ENCODE measurements at regions not wholly inside any gene's neighbourhood (a gene's known extent, or its start where the extent isn't known, plus 50 kb on each side); places are given as distances from the start of the nearest gene placed in this dataset.
"Not testable (repeated sequence)": the region's sequence is repeated elsewhere in the genome, so short reads cannot be mapped to it uniquely, and the experiment has no call there.

DNA sequence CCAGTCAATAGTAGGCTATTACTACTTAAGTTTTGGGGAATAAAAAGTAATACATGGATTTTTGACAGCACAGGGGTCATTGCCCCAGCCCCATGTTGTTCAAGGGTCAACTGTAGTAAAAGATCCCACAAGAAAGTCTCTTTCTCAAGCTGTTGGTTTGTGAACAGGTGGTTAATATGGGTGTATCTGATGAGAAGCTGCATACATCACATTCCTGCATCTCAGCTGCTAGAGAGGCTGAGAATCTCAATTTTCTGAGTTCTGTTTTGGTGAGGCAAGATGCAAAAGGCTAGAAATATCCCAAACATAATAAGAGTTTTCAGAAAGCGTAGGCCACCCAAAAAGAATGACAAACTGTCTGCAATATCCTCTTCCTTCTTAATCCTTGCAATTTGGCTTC lies 76.8 kb upstream of the DAPK1 start:
- H3K4me1 ChIP-seq (ENCODE audit: insufficient read depth, low read length): no peaks in the 10 kb centered on the region
- no peaks in the 10 kb centered on the region for H3F3A ChIP-seq (ENCODE audit: low read length, unreplicated experiment)
- H3K9ac ChIP-seq (ENCODE audit: low read length): no peak overlapping the region
- no TSS peak for BruUV-seq (replicated peaks)
- no peak overlapping the region for H3K4me3 ChIP-seq (ENCODE audit: low read length)
- no peaks in the 10 kb centered on the region for H4K20me1 ChIP-seq (ENCODE audit: low read length)
- no peaks in the 10 kb centered on the region for H3K9me2 ChIP-seq (replicated peaks; ENCODE audit: low read length)
- H3K27me3 ChIP-seq (ENCODE audit: low read length): no peaks in the 10 kb centered on the region
- TF ChIP-seq EZH2 (IDR thresholded peaks at IDR 0.05; ENCODE audit: low read length, unreplicated experiment): no peak
- TF ChIP-seq, protein P1, sequence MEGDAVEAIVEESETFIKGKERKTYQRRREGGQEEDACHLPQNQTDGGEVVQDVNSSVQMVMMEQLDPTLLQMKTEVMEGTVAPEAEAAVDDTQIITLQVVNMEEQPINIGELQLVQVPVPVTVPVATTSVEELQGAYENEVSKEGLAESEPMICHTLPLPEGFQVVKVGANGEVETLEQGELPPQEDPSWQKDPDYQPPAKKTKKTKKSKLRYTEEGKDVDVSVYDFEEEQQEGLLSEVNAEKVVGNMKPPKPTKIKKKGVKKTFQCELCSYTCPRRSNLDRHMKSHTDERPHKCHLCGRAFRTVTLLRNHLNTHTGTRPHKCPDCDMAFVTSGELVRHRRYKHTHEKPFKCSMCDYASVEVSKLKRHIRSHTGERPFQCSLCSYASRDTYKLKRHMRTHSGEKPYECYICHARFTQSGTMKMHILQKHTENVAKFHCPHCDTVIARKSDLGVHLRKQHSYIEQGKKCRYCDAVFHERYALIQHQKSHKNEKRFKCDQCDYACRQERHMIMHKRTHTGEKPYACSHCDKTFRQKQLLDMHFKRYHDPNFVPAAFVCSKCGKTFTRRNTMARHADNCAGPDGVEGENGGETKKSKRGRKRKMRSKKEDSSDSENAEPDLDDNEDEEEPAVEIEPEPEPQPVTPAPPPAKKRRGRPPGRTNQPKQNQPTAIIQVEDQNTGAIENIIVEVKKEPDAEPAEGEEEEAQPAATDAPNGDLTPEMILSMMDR (conservative IDR thresholded peaks at IDR 0.05; ENCODE audit: low read depth, low read length): no peak
- TF ChIP-seq EZH2phosphoT487 (IDR thresholded peaks at IDR 0.05; ENCODE audit: borderline replicate concordance, low read length): no peak
- no peaks in the 10 kb centered on the region for H3K9me3 ChIP-seq (ENCODE audit: low read length)
- CTCF ChIA-PET: no interaction called here
- H2AFZ ChIP-seq (ENCODE audit: low read length): no peak overlapping the region
- H3K36me3 ChIP-seq (ENCODE audit: low read depth, low read length): no peaks in the 10 kb centered on the region
- no peak overlapping the region for H3K27ac ChIP-seq (ENCODE audit: low read length)
- DNase-seq (no peak), ATAC-seq (no peak)
- intact Hi-C loops (cut with micrococcal nuclease): no loop called here
- no peaks in the 10 kb centered on the region for H3K79me2 ChIP-seq (ENCODE audit: low read length)
- H3K4me2 ChIP-seq (ENCODE audit: low read length): no peak overlapping the region
- POLR2A ChIA-PET (ENCODE audit: unreplicated experiment): no interaction called here

DNA sequence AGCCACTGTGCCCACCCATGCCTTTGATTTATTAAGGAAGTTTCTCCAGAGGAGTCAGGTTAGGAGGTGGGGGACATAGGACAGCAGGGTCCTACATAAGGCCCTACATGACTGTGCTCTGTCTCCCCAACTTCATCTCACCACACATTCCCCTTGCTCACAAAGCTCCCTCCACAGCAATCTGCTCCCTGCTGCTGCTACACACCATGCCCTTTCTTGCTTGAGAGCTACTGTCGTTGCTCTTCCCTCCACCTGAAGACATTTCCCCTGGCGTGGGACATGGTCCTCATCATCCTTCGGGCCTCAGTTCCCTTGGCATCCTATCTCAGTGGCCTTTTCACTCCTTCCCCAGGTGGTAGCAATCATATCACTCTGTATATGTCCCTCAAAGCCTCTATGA lies 75.9 kb upstream of the DAPK1 start:
- intact Hi-C loops (cut with micrococcal nuclease): no loop called here
- Histone ChIP-seq H3K27ac (ENCODE audit: low read length) (no peak overlapping the region), H3K36me3 (ENCODE audit: low read depth, low read length) (no peaks in the 10 kb centered on the region), H3K4me2 (ENCODE audit: low read length) (no peak overlapping the region), H3K27me3 (ENCODE audit: low read length) (no peaks in the 10 kb centered on the region), H3K4me3 (ENCODE audit: low read length) (no peak overlapping the region), H3K79me2 (ENCODE audit: low read length) (no peaks in the 10 kb centered on the region), H3F3A (ENCODE audit: low read length, unreplicated experiment) (no peaks in the 10 kb centered on the region), H3K9me3 (ENCODE audit: low read length) (no peaks in the 10 kb centered on the region), H3K9me2 (replicated peaks; ENCODE audit: low read length) (no peaks in the 10 kb centered on the region), H2AFZ (ENCODE audit: low read length) (no peak overlapping the region), H3K4me1 (ENCODE audit: insufficient read depth, low read length) (no peaks in the 10 kb centered on the region), H4K20me1 (ENCODE audit: low read length) (no peaks in the 10 kb centered on the region), H3K9ac (ENCODE audit: low read length) (no peak overlapping the region)
- DNase-seq: no peak
- ATAC-seq: no peak
- ChIA-PET CTCF (no interaction called here), POLR2A (ENCODE audit: unreplicated experiment) (no interaction called here)
- TF ChIP-seq EZH2 (IDR thresholded peaks at IDR 0.05; ENCODE audit: low read length, unreplicated experiment) (no peak), EZH2phosphoT487 (IDR thresholded peaks at IDR 0.05; ENCODE audit: borderline replicate concordance, low read length) (no peak)
- TF ChIP-seq, protein P1 (conservative IDR thresholded peaks at IDR 0.05; ENCODE audit: low read depth, low read length): no peak
- no TSS peak for BruUV-seq (replicated peaks)

- no TSS peak for BruUV-seq (replicated peaks)
- Histone ChIP-seq H3K9ac (ENCODE audit: low read length) (no peak overlapping the region), H3K9me2 (replicated peaks; ENCODE audit: low read length) (no peaks in the 10 kb centered on the region), H3F3A (ENCODE audit: low read length, unreplicated experiment) (no peaks in the 10 kb centered on the region), H3K4me1 (ENCODE audit: insufficient read depth, low read length) (no peaks in the 10 kb centered on the region), H3K27ac (ENCODE audit: low read length) (no peak overlapping the region), H3K36me3 (ENCODE audit: low read depth, low read length) (no peaks in the 10 kb centered on the region), H2AFZ (ENCODE audit: low read length) (no peak overlapping the region), H3K27me3 (ENCODE audit: low read length) (no peaks in the 10 kb centered on the region), H3K4me2 (ENCODE audit: low read length) (no peak overlapping the region), H3K4me3 (ENCODE audit: low read length) (no peak overlapping the region), H3K79me2 (ENCODE audit: low read length) (no peaks in the 10 kb centered on the region), H4K20me1 (ENCODE audit: low read length) (no peaks in the 10 kb centered on the region), H3K9me3 (ENCODE audit: low read length) (no peaks in the 10 kb centered on the region)
- intact Hi-C loops (cut with micrococcal nuclease): no loop called here
- TF ChIP-seq, protein P1 (conservative IDR thresholded peaks at IDR 0.05; ENCODE audit: low read depth, low read length): no peak
- no peak for TF ChIP-seq EZH2phosphoT487 (IDR thresholded peaks at IDR 0.05; ENCODE audit: borderline replicate concordance, low read length)
- TF ChIP-seq EZH2 (IDR thresholded peaks at IDR 0.05; ENCODE audit: low read length, unreplicated experiment): no peak
- DNase-seq: no peak
- CTCF ChIA-PET: no interaction called here
- POLR2A ChIA-PET (ENCODE audit: unreplicated experiment): no interaction called here
- no peak for ATAC-seq
Observed at GRCh38 chr9:87422999-87423398, 74.7 kb upstream of the DAPK1 start.

DNA sequence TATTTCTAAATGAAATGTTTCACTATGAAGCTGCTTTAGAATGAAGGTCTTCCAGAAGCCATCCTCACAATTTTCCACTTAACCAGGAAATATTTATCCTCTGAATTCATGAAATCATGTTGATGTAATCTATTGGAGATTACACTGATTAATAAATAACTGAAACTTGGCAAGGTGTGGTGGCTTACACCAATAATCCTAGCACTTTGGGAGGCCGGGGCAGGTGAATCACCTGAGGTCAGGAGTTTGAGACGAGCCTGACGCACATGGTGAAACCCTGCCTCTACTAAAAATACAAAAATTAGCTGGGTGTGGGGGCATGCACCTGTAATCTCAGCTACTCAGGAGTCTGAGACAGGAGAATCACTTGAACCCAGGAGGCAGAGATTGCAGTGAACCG lies 73.8 kb upstream of the DAPK1 start:
- intact Hi-C loops (cut with micrococcal nuclease); ATAC-seq: not testable (repeated sequence)

More for the DNA sequence above, 73.8 kb upstream of the DAPK1 start:
- H3K36me3 ChIP-seq (ENCODE audit: low read depth, low read length); H3K4me2 ChIP-seq (ENCODE audit: low read length); H3K4me3 ChIP-seq (ENCODE audit: low read length); H3K27me3 ChIP-seq (ENCODE audit: low read length); H3K79me2 ChIP-seq (ENCODE audit: low read length); H3K9me2 ChIP-seq (replicated peaks; ENCODE audit: low read length); DNase-seq; POLR2A ChIA-PET (ENCODE audit: unreplicated experiment); H2AFZ ChIP-seq (ENCODE audit: low read length); H4K20me1 ChIP-seq (ENCODE audit: low read length); H3K9ac ChIP-seq (ENCODE audit: low read length); CTCF ChIA-PET; H3F3A ChIP-seq (ENCODE audit: low read length, unreplicated experiment); H3K27ac ChIP-seq (ENCODE audit: low read length); H3K4me1 ChIP-seq (ENCODE audit: insufficient read depth, low read length); BruUV-seq (replicated peaks); H3K9me3 ChIP-seq (ENCODE audit: low read length): not testable (repeated sequence)

All from PC-3 (cell line).